CD4-positive, CD25-positive, alpha-beta regulatory T cell (primary cell): ENCODE measurements at regions not wholly inside any gene's neighbourhood (a gene's known extent, or its start where the extent isn't known, plus 50 kb on each side); places are given as distances from the start of the nearest gene placed in this dataset.
A peak's percentile ranks its signal among the peaks of the same experiment; 100 is the strongest.
"Not testable (repeated sequence)": the region's sequence is repeated elsewhere in the genome, so short reads cannot be mapped to it uniquely, and the experiment has no call there.

ENCODE experiments used
- ATAC-seq, 2 donors: fragments of 150-1000 bp; cut with Tn5 transposase; one replicate each; pipeline ENCODE4 v1.10.0; 2021; ENCODE audit warnings: low read depth in 2 of 2, moderate number of reproducible peaks in 2 of 2, moderate library complexity in 1 of 2
- DNase-seq, 3 donors: peaks; one replicate each; pipeline versions ENCODE4 v3.0.0 to v3.0.0-alpha.2; 2012 to 2022; ENCODE audit warnings: mixed read lengths in 1 of 3
- H3K27ac ChIP-seq: one replicate; pipeline ENCODE4 v1.7.0; 2013; ENCODE audit warnings: mild to moderate bottlenecking, low read length; ENCODE audit not compliant: insufficient read depth, poor library complexity, severe bottlenecking
- H3K27me3 ChIP-seq: one replicate; pipeline ENCODE4 v1.7.0; 2013; ENCODE audit warnings: low read length; ENCODE audit not compliant: control insufficient read depth, insufficient read depth
- H3K36me3 ChIP-seq: one replicate; pipeline ENCODE4 v1.7.0; 2013; ENCODE audit warnings: mild to moderate bottlenecking, low read length, moderate library complexity; ENCODE audit not compliant: control insufficient read depth, insufficient read depth
- H3K4me1 ChIP-seq: 2 replicates; pipeline ENCODE4 v1.7.0; 2013; ENCODE audit warnings: mild to moderate bottlenecking, low read length; ENCODE audit not compliant: insufficient read depth, control insufficient read depth, poor library complexity, severe bottlenecking
- H3K4me3 ChIP-seq: one replicate; pipeline ENCODE4 v1.7.0; 2013; ENCODE audit warnings: low read depth, mild to moderate bottlenecking, low read length, moderate library complexity
- H3K9me3 ChIP-seq, 2 experiments: 1 replicate in 1 of 2; 2 replicates in 1 of 2; pipeline ENCODE4 v1.7.0; 2013; ENCODE audit warnings: low read length in 2 of 2, mild to moderate bottlenecking in 1 of 2, moderate library complexity in 1 of 2; ENCODE audit not compliant: control insufficient read depth in 2 of 2
- H3K27ac Mint-ChIP-seq, 3 donors: one replicate each; pipeline ENCODE4 v1.8.0; 2020 to 2022; ENCODE audit warnings: mild to moderate bottlenecking in 3 of 3, mixed read lengths in 3 of 3, moderate library complexity in 2 of 3
- H3K27me3 Mint-ChIP-seq: one replicate; pipeline ENCODE4 v1.8.0; 2022; ENCODE audit warnings: mild to moderate bottlenecking, mixed read lengths
- H3K36me3 Mint-ChIP-seq: one replicate; pipeline ENCODE4 v1.8.0; 2020; ENCODE audit warnings: mixed read lengths
- H3K4me1 Mint-ChIP-seq, 4 donors: one replicate each; pipeline ENCODE4 v1.8.0; 2020 to 2022; ENCODE audit warnings: mixed read lengths in 4 of 4, mild to moderate bottlenecking in 1 of 4
- H3K4me3 Mint-ChIP-seq, 4 donors: one replicate each; pipeline ENCODE4 v1.8.0; 2020 to 2022; ENCODE audit warnings: mild to moderate bottlenecking in 4 of 4, mixed read lengths in 4 of 4, moderate library complexity in 3 of 4
- H3K9me3 Mint-ChIP-seq, 7 donors: one replicate each; pipeline ENCODE4 v1.8.0; 2020 to 2022; ENCODE audit warnings: mixed read lengths in 7 of 7, mild to moderate bottlenecking in 3 of 7, moderate library complexity in 2 of 7

- Mint-ChIP-seq H3K4me1 (no peaks in the 10 kb centered on the region), H3K36me3 (no peaks in the 10 kb centered on the region), H3K27me3 (no peaks in the 10 kb centered on the region), H3K9me3 (peaks cover 0 to 21% (median 5%) of the 10 kb centered on the region in 7 donors), H3K27ac (peak overlapping the region in 1 of 3 donors; percentile 69), H3K4me3 (no peak overlapping the region)
- Histone ChIP-seq H3K9me3 (peaks cover 2 to 5% of the 10 kb centered on the region in 2 experiments), H3K36me3 (no peaks in the 10 kb centered on the region), H3K27ac (no peak overlapping the region), H3K27me3 (no peaks in the 10 kb centered on the region), H3K4me3 (no peak overlapping the region), H3K4me1 (no peaks in the 10 kb centered on the region)
- ATAC-seq: no peak
- DNase-seq: no peak
Observed at GRCh38 chr6:103313432-103313831, 1546.3 kb downstream of the HACE1 start.

DNA sequence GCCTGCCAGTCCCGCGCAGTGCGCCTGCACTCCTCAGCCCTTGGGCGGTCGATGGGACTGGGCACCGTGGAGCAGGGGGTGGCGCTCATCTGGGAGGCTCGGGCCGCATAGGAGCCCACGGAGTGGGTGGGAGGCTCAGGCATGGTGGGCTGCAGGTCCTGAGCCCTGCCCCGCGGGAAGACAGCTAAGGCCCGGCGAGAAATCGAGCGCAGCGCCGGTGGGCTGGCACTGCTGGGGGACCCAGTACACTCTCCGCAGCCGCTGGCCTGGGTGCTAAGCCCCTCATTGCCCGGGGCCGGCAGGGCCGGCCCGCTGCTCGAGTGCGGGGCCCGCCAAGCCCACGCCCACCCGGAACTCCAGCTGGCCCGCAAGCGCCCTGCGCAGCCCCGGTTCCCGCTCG lies 1565.3 kb downstream of the HACE1 start:
- H3K36me3 Mint-ChIP-seq, H3K9me3 ChIP-seq, H3K4me3 ChIP-seq, H3K27me3 Mint-ChIP-seq, DNase-seq, H3K36me3 ChIP-seq, ATAC-seq, H3K4me3 Mint-ChIP-seq, H3K27me3 ChIP-seq, H3K27ac Mint-ChIP-seq, H3K4me1 ChIP-seq, H3K27ac ChIP-seq, H3K4me1 Mint-ChIP-seq: not testable (repeated sequence)
- peaks cover 0 to 17% (median 2%) of the 10 kb centered on the region in 7 donors for H3K9me3 Mint-ChIP-seq

- H3K27me3 Mint-ChIP-seq: no peaks in the 10 kb centered on the region
- ATAC-seq: no peak
Observed at GRCh38 chr6:103284835-103285234, 1574.9 kb downstream of the HACE1 start.

GRCh38 chr6:103280417-103280816 lies 1579.3 kb downstream of the HACE1 start:
- H3K27me3 Mint-ChIP-seq: no peaks in the 10 kb centered on the region
- Histone ChIP-seq H3K4me3 (no peak overlapping the region), H3K27ac (no peak overlapping the region), H3K27me3 (no peaks in the 10 kb centered on the region), H3K36me3 (no peaks in the 10 kb centered on the region), H3K9me3 (no peaks in the 10 kb centered on the region), H3K4me1 (no peaks in the 10 kb centered on the region)
- no peak for DNase-seq
- no peaks in the 10 kb centered on the region for H3K4me1 Mint-ChIP-seq
- no peaks in the 10 kb centered on the region for H3K36me3 Mint-ChIP-seq
- no peak overlapping the region for H3K27ac Mint-ChIP-seq
- no peak overlapping the region for H3K4me3 Mint-ChIP-seq
- peaks cover 0 to 21% (median 3%) of the 10 kb centered on the region in 7 donors for H3K9me3 Mint-ChIP-seq
- ATAC-seq: no peak

More at GRCh38 chr6:103284835-103285234, 1574.9 kb downstream of the HACE1 start:
- Mint-ChIP-seq H3K4me3 (no peak overlapping the region), H3K36me3 (no peaks in the 10 kb centered on the region), H3K27ac (no peak overlapping the region), H3K4me1 (no peaks in the 10 kb centered on the region), H3K9me3 (peaks cover 0 to 19% (median 4%) of the 10 kb centered on the region in 7 donors)
- H3K27me3 ChIP-seq: no peaks in the 10 kb centered on the region
- DNase-seq: no peak
- no peak overlapping the region for H3K27ac ChIP-seq
- H3K36me3 ChIP-seq: no peaks in the 10 kb centered on the region
- H3K4me3 ChIP-seq: no peak overlapping the region
- H3K4me1 ChIP-seq: no peaks in the 10 kb centered on the region
- H3K9me3 ChIP-seq: no peaks in the 10 kb centered on the region

DNA sequence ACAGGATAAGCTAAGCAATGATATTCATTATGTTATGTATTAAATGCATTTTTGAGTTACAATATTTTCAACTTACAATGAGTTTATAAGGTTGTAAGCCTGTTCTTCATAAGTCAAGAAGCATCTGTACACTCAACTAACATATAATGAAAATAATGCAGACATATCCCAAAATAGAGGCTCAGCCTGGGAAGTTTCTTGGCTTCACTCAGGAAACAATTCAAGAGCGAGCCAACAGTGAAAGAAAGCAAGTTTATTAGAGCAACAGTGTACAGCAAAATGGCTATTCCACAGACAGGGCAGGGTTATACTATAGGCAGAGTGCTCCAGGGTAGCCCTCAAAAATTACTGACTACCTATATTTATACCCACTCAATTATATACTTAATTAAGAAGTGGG lies 1581.8 kb downstream of the HACE1 start:
- DNase-seq: no peak
- Histone ChIP-seq H3K4me1 (no peaks in the 10 kb centered on the region), H3K36me3 (no peaks in the 10 kb centered on the region), H3K27ac (no peak overlapping the region), H3K4me3 (no peak overlapping the region), H3K27me3 (no peaks in the 10 kb centered on the region), H3K9me3 (no peaks in the 10 kb centered on the region)
- peaks cover 0 to 15% (median 3%) of the 10 kb centered on the region in 7 donors for H3K9me3 Mint-ChIP-seq
- H3K27ac Mint-ChIP-seq: no peak overlapping the region
- no peak overlapping the region for H3K4me3 Mint-ChIP-seq
- H3K36me3 Mint-ChIP-seq: no peaks in the 10 kb centered on the region
- no peak for ATAC-seq
- no peaks in the 10 kb centered on the region for H3K27me3 Mint-ChIP-seq
- no peaks in the 10 kb centered on the region for H3K4me1 Mint-ChIP-seq

DNA sequence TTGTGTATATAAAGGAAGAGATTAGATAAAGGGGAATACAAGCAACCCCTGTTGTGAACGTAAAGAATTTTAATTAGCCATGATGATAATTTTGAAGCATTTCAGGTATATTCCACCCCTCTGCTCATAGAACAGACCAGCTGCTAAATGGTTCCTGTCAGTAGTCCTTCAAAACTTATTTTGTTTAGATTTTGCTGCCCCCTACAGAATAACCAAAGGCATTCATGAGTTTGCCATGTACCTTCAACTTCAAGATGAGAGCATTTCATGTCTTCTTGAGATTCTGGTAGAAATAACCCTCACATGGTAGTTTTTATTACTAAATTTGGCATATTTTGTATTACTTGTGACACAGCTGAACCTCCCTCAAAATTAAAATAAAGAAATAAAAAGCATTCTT lies 1586.7 kb downstream of the HACE1 start:
- H3K36me3 ChIP-seq: no peaks in the 10 kb centered on the region
- H3K9me3 ChIP-seq: no peaks in the 10 kb centered on the region
- H3K4me3 Mint-ChIP-seq: no peak overlapping the region
- ATAC-seq: no peak
- H3K9me3 Mint-ChIP-seq: peaks cover 0 to 8% (median 0%) of the 10 kb centered on the region in 7 donors
- H3K4me1 ChIP-seq: no peaks in the 10 kb centered on the region
- H3K27ac ChIP-seq: no peak overlapping the region
- no peak overlapping the region for H3K27ac Mint-ChIP-seq
- no peaks in the 10 kb centered on the region for H3K27me3 Mint-ChIP-seq
- H3K4me3 ChIP-seq: no peak overlapping the region
- no peak for DNase-seq
- H3K36me3 Mint-ChIP-seq: no peaks in the 10 kb centered on the region
- no peaks in the 10 kb centered on the region for H3K27me3 ChIP-seq
- no peaks in the 10 kb centered on the region for H3K4me1 Mint-ChIP-seq

DNA sequence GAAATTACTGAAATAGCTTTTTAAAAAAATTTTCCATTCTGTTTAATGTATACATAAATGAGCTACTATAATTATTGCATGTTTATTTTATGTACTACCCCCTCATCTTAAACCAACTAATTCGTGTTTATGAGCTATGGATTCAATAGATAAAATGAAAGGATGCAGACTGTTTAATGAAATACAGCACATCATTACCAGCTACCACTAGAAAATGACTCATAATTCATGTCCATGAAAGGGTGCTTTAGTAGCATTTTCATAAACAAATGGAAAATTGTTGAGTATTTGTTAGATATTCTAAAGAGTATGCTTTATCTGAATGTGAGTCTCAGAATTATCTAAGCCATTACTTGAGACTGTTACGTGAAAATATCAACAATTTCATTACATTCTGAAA lies 1590.1 kb downstream of the HACE1 start:
- H3K4me3 Mint-ChIP-seq: no peak overlapping the region
- no peaks in the 10 kb centered on the region for H3K27me3 Mint-ChIP-seq
- DNase-seq (no peak), ATAC-seq (no peak)
- Histone ChIP-seq H3K4me1 (no peaks in the 10 kb centered on the region), H3K27me3 (no peaks in the 10 kb centered on the region), H3K36me3 (no peaks in the 10 kb centered on the region), H3K9me3 (peaks cover 0 to 6% of the 10 kb centered on the region in 2 experiments), H3K27ac (no peak overlapping the region), H3K4me3 (no peak overlapping the region)
- H3K4me1 Mint-ChIP-seq: no peaks in the 10 kb centered on the region
- H3K9me3 Mint-ChIP-seq: peaks cover 0 to 13% (median under 1%) of the 10 kb centered on the region in 7 donors
- H3K36me3 Mint-ChIP-seq: no peaks in the 10 kb centered on the region
- no peak overlapping the region for H3K27ac Mint-ChIP-seq

- Mint-ChIP-seq H3K36me3 (no peaks in the 10 kb centered on the region), H3K9me3 (peaks cover 0 to 17% (median 2%) of the 10 kb centered on the region in 7 donors), H3K4me1 (no peaks in the 10 kb centered on the region), H3K27ac (no peak overlapping the region), H3K4me3 (no peak overlapping the region), H3K27me3 (no peaks in the 10 kb centered on the region)
- no peak for ATAC-seq
- Histone ChIP-seq H3K4me1 (no peaks in the 10 kb centered on the region), H3K27me3 (no peaks in the 10 kb centered on the region), H3K4me3 (no peak overlapping the region), H3K9me3 (peaks cover 0 to 6% of the 10 kb centered on the region in 2 experiments), H3K27ac (no peak overlapping the region), H3K36me3 (no peaks in the 10 kb centered on the region)
- DNase-seq: no peak
Observed at GRCh38 chr6:103268335-103268734, 1591.4 kb downstream of the HACE1 start.
